ENCODE measurements at regions not wholly inside any gene's neighbourhood (a gene's known extent, or its start where the extent isn't known, plus 50 kb on each side); places are given as distances from the start of the nearest gene placed in this dataset.
A peak's percentile ranks its signal among the peaks of the same experiment; 100 is the strongest.

- no peak for TF ChIP-seq CTCF (IDR thresholded peaks at IDR 0.05; ENCODE audit: unreplicated experiment)
- peaks cover 8% of the 10 kb centered on the region for H3K9me3 Mint-ChIP-seq
- no peak overlapping the region for H3K4me3 Mint-ChIP-seq
- no peak for DNase-seq (ENCODE audit: low spot score in 2 of 2, unreplicated experiment in 2 of 2)
- H3K27me3 Mint-ChIP-seq (ENCODE audit: low read depth): no peaks in the 10 kb centered on the region
- H3K27ac Mint-ChIP-seq: no peak overlapping the region
- peaks cover 5% of the 10 kb centered on the region for H3K4me1 Mint-ChIP-seq
- H3K36me3 Mint-ChIP-seq: no peaks in the 10 kb centered on the region
Observed at GRCh38 chr13:86882835-86883234, 788.3 kb upstream of the SLITRK5 start.

GRCh38 chr13:86892330-86892729 is 778.8 kb upstream of the SLITRK5 start:
- H3K36me3 Mint-ChIP-seq: no peaks in the 10 kb centered on the region
- no peak overlapping the region for H3K27ac Mint-ChIP-seq
- DNase-seq (ENCODE audit: low spot score in 2 of 2, unreplicated experiment in 2 of 2): no peak
- no peaks in the 10 kb centered on the region for H3K4me1 Mint-ChIP-seq
- no peak overlapping the region for H3K4me3 Mint-ChIP-seq
- no peaks in the 10 kb centered on the region for H3K27me3 Mint-ChIP-seq (ENCODE audit: low read depth)
- no peak for TF ChIP-seq CTCF (IDR thresholded peaks at IDR 0.05; ENCODE audit: unreplicated experiment)
- peaks cover 9% of the 10 kb centered on the region for H3K9me3 Mint-ChIP-seq

GRCh38 chr13:86900906-86901305 is 770.3 kb upstream of the SLITRK5 start:
- Mint-ChIP-seq H3K36me3 (no peaks in the 10 kb centered on the region), H3K27ac (no peak overlapping the region), H3K4me1 (peaks cover 2% of the 10 kb centered on the region), H3K4me3 (no peak overlapping the region), H3K9me3 (peaks cover 3% of the 10 kb centered on the region), H3K27me3 (ENCODE audit: low read depth) (peaks cover 3% of the 10 kb centered on the region)
- no peak for TF ChIP-seq CTCF (IDR thresholded peaks at IDR 0.05; ENCODE audit: unreplicated experiment)
- no peak for DNase-seq (ENCODE audit: low spot score in 2 of 2, unreplicated experiment in 2 of 2)

- DNase-seq (ENCODE audit: low spot score in 2 of 2, unreplicated experiment in 2 of 2): no peak
- H3K9me3 Mint-ChIP-seq: no peaks in the 10 kb centered on the region
- no peak for TF ChIP-seq CTCF (IDR thresholded peaks at IDR 0.05; ENCODE audit: unreplicated experiment)
- H3K27me3 Mint-ChIP-seq (ENCODE audit: low read depth): peaks cover 3% of the 10 kb centered on the region
- no peak overlapping the region for H3K4me3 Mint-ChIP-seq
- no peaks in the 10 kb centered on the region for H3K36me3 Mint-ChIP-seq
- no peak overlapping the region for H3K27ac Mint-ChIP-seq
- peaks cover 40% of the 10 kb centered on the region for H3K4me1 Mint-ChIP-seq
Observed at GRCh38 chr13:86906127-86906874, 764.9 kb upstream of the SLITRK5 start.

GRCh38 chr13:86907156-86907555 is 764.0 kb upstream of the SLITRK5 start:
- peak overlapping the region; percentile 45 for H3K27ac Mint-ChIP-seq
- DNase-seq (ENCODE audit: low spot score in 2 of 2, unreplicated experiment in 2 of 2): no peak
- H3K9me3 Mint-ChIP-seq: no peaks in the 10 kb centered on the region
- no peaks in the 10 kb centered on the region for H3K36me3 Mint-ChIP-seq
- no peak for TF ChIP-seq CTCF (IDR thresholded peaks at IDR 0.05; ENCODE audit: unreplicated experiment)
- H3K27me3 Mint-ChIP-seq (ENCODE audit: low read depth): peaks cover 3% of the 10 kb centered on the region
- peaks cover 40% of the 10 kb centered on the region for H3K4me1 Mint-ChIP-seq
- H3K4me3 Mint-ChIP-seq: no peak overlapping the region

Data from mesothelial cell of epicardium (in vitro differentiated cells).